Neural cell (in vitro differentiated cells): ENCODE measurements at regions not wholly inside any gene's neighbourhood (a gene's known extent, or its start where the extent isn't known, plus 50 kb on each side); places are given as distances from the start of the nearest gene placed in this dataset.

Experiments
- H2AFZ ChIP-seq: fragments of 200-600, 300-800 bp; sonication (generic), shearing (Covaris generic); 2 replicates; pipeline ENCODE4 v1.6.0; 2014; ENCODE audit warnings: low read depth, mild to moderate bottlenecking, antibody characterized with exemption, low read length, moderate library complexity
- H3F3A ChIP-seq: fragments of 200-600 bp; shearing (Covaris generic); 2 replicates; pipeline ENCODE4 v1.6.1; 2016; ENCODE audit warnings: mild to moderate bottlenecking, moderate library complexity, mixed read lengths, antibody characterized with exemption, low read length; ENCODE audit not compliant: insufficient read depth, poor library complexity, severe bottlenecking
- H3K27ac ChIP-seq: fragments of 200-600, 300-800 bp; sonication (generic), shearing (Covaris generic); 2 replicates; pipeline ENCODE4 v1.5.1; 2014; ENCODE audit warnings: mild to moderate bottlenecking, low read length, moderate library complexity
- H3K27me3 ChIP-seq: fragments of 300-800, 200-600 bp; sonication (generic), shearing (Covaris generic); 2 replicates; pipeline ENCODE4 v1.6.0; 2014; ENCODE audit warnings: mild to moderate bottlenecking, low read depth, low read length, moderate library complexity; ENCODE audit not compliant: insufficient read depth
- H3K36me3 ChIP-seq: fragments of 300-800, 200-600 bp; sonication (generic), shearing (Covaris generic); 2 replicates; pipeline ENCODE4 v1.5.1; 2014; ENCODE audit warnings: mild to moderate bottlenecking, antibody characterized with exemption, low read length, moderate library complexity; ENCODE audit not compliant: insufficient read depth
- H3K4me2 ChIP-seq: fragments of 300-800, 200-600 bp; sonication (generic), shearing (Covaris generic); 2 replicates; pipeline ENCODE4 v1.6.0; 2014; ENCODE audit warnings: mild to moderate bottlenecking, low read length
- H3K4me3 ChIP-seq: fragments of 300-800, 200-600 bp; sonication (generic), shearing (Covaris generic); 2 replicates; pipeline ENCODE4 v1.5.1; 2014; ENCODE audit warnings: mild to moderate bottlenecking, low read length, moderate library complexity
- H3K79me2 ChIP-seq: fragments of 200-600 bp; shearing (Covaris generic); replicated peaks from 2 replicates; pipeline ENCODE4 v1.6.0; 2014; ENCODE audit warnings: mild to moderate bottlenecking, low read length, moderate library complexity; ENCODE audit not compliant: insufficient read depth
- H3K9ac ChIP-seq: fragments of 300-800, 200-600 bp; sonication (generic), shearing (Covaris generic); 2 replicates; pipeline ENCODE4 v1.6.1; 2016; ENCODE audit warnings: mild to moderate bottlenecking, low read length, mixed read lengths
- H3K9me2 ChIP-seq: fragments of 200-600 bp; shearing (Covaris generic); 2 replicates; pipeline ENCODE4 v1.6.1; 2016; ENCODE audit warnings: mild to moderate bottlenecking, low read length, mixed read lengths; ENCODE audit not compliant: insufficient read depth
- H3K9me3 ChIP-seq: fragments of 200-600, 300-800 bp; sonication (generic), shearing (Covaris generic); 2 replicates; pipeline ENCODE4 v1.6.1; 2016; ENCODE audit warnings: mild to moderate bottlenecking, mixed run types, low read length, moderate library complexity, mixed read lengths
- H4K20me1 ChIP-seq: fragments of 200-600 bp; shearing (Covaris generic); 2 replicates; pipeline ENCODE4 v1.6.1; 2016; ENCODE audit warnings: mild to moderate bottlenecking, mixed run types; ENCODE audit not compliant: insufficient read depth
- CTCF ChIP-seq: fragments of 450-650 bp; IDR thresholded peaks from 2 replicates; pipeline ENCODE4 v1.5.1; 2014; ENCODE audit warnings: antibody characterized with exemption, mild to moderate bottlenecking, moderate library complexity; ENCODE audit not compliant: poor library complexity, severe bottlenecking
- EZH2 ChIP-seq: fragments of 200-600, 300-800 bp; shearing (Covaris generic), sonication (generic); IDR thresholded peaks from 2 replicates; pipeline ENCODE4 v1.6.1; 2014; ENCODE audit warnings: antibody characterized with exemption, low read length, borderline replicate concordance, mild to moderate bottlenecking; ENCODE audit not compliant: insufficient read depth, poor library complexity, severe bottlenecking
- MXI1 ChIP-seq: fragments of 450-650 bp; conservative IDR thresholded peaks from 2 replicates; pipeline ENCODE4 v1.6.1; 2014; ENCODE audit warnings: antibody characterized with exemption, mild to moderate bottlenecking; ENCODE audit not compliant: poor library complexity, severe bottlenecking
- POLR2AphosphoS5 ChIP-seq: IDR thresholded peaks from 2 replicates; pipeline ENCODE4 v1.6.1; 2012
- RAD21 ChIP-seq: fragments of 450-650 bp; conservative IDR thresholded peaks from 2 replicates; pipeline ENCODE4 v1.6.1; 2014; ENCODE audit warnings: antibody characterized with exemption, mild to moderate bottlenecking, moderate library complexity
- REST ChIP-seq: IDR thresholded peaks from 2 replicates; pipeline ENCODE4 v1.6.1; 2012; ENCODE audit warnings: borderline replicate concordance
- SMC3 ChIP-seq: fragments of 450-650 bp; conservative IDR thresholded peaks from 2 replicates; pipeline ENCODE4 v1.6.1; 2014; ENCODE audit warnings: antibody characterized with exemption, mild to moderate bottlenecking, moderate library complexity; ENCODE audit not compliant: poor library complexity
- TAF1 ChIP-seq: IDR thresholded peaks from 2 replicates; pipeline ENCODE4 v1.6.1; 2012; ENCODE audit warnings: low read depth

GRCh38 chr16:51876934-51877333 lies 670.0 kb downstream of the TOX3 start:
- Histone ChIP-seq H3K4me2 (no peak overlapping the region), H3K27me3 (no peaks in the 10 kb centered on the region), H3K9me3 (no peaks in the 10 kb centered on the region), H2AFZ (no peak overlapping the region), H3K9me2 (no peaks in the 10 kb centered on the region), H4K20me1 (no peaks in the 10 kb centered on the region), H3K36me3 (no peaks in the 10 kb centered on the region), H3K79me2 (no peaks in the 10 kb centered on the region), H3K9ac (no peak overlapping the region), H3K4me3 (no peak overlapping the region), H3K27ac (no peak overlapping the region), H3F3A (no peaks in the 10 kb centered on the region)
- TF ChIP-seq EZH2 (no peak), TAF1 (no peak), RAD21 (no peak), CTCF (no peak), SMC3 (no peak)

- H3K36me3 ChIP-seq = no peaks in the 10 kb centered on the region
- H3K9me3 ChIP-seq = no peaks in the 10 kb centered on the region
- TF ChIP-seq SMC3 = no peak
- no peak for TF ChIP-seq CTCF
- no peak for TF ChIP-seq MXI1
- TF ChIP-seq TAF1 = no peak
- TF ChIP-seq RAD21 = no peak
- no peak for TF ChIP-seq POLR2AphosphoS5
- TF ChIP-seq REST = no peak
- no peak overlapping the region for H3K4me3 ChIP-seq
- no peaks in the 10 kb centered on the region for H3K79me2 ChIP-seq
- H3K27me3 ChIP-seq = no peaks in the 10 kb centered on the region
- H3F3A ChIP-seq = no peaks in the 10 kb centered on the region
- H3K27ac ChIP-seq = no peak overlapping the region
- H3K9me2 ChIP-seq = no peaks in the 10 kb centered on the region
- no peak overlapping the region for H3K9ac ChIP-seq
- no peak overlapping the region for H3K4me2 ChIP-seq
- H2AFZ ChIP-seq = no peak overlapping the region
- H4K20me1 ChIP-seq = no peaks in the 10 kb centered on the region
These were observed 670.4 kb downstream of the TOX3 start for GRCh38 chr16:51876601-51876875.
